Esophagus mucosa (tissue), 1 donor: ENCODE measurements at regions not wholly inside any gene's neighbourhood (a gene's known extent, or its start where the extent isn't known, plus 50 kb on each side); places are given as distances from the start of the nearest gene placed in this dataset.
"Not testable (repeated sequence)": the region's sequence is repeated elsewhere in the genome, so short reads cannot be mapped to it uniquely, and the experiment has no call there.

Experiments
- ATAC-seq: fragments of 200-7000 bp; cut with Tn5 transposase; one replicate; pipeline ENCODE4 v1.9.1; 2020
- donor health status: DM: yes; HTN: yes; CAD: no.

DNA sequence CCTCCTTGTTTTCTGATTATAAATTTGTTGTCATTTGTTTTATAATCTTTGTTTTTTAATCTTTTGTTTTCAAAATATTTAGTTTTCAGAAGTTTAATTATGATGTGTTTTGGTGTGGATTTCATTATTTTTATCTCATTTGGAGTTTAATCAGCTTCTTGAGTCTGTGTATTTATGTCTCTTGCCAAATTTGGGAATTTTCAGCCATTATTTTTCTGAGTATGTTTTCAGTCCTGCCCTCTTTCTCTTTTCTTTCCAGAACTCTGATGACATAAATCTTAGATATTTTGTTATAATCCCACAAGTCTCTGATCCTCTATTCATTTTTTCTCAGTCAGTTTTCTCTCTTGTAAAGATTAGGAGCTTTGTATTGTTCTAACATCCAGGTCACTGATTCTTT is 89.8 kb downstream of the RHOU start:
- ATAC-seq = no peak

- ATAC-seq = no peak
Observed at GRCh38 chr1:228825840-228826484, 90.7 kb downstream of the RHOU start.

DNA sequence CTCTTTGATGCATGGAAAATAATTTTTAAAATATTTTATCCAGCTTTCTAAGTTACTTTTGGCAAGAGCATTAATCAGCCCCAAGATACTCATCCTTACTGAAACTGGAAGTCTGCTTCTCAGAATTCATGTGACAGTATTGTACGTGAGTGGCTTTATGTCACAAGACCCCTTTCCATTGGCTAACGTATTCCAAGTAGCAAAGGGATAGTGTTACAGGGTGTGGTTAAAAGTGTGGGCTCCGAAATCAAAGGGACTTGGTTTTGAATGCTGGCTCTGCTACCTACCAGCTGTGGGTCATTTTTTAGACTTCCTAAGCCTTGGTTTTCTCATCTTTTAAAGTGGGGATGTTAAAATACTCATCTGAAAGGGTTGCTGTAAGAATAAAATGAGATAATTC is 91.7 kb downstream of the RHOU start:
- no peak for ATAC-seq

DNA sequence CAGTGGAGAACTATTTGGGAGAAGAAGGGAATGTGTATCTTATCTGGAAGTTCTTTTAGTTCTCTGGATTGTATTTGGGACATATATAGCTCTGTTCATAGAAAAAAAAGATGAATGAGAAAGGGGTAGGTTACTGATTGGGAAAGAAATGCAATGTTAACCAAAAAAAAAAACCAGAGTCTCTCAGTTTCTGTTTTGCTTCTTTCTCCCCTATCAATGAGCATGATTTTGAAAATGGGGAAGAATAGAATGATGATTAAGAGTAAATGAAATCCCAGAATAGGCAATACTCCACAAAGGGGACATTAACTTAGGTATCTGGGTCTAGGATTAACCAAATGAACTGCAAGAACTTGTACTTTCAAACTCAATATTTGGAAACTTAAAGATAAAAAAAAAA is 92.9 kb downstream of the RHOU start:
- no peak for ATAC-seq

DNA sequence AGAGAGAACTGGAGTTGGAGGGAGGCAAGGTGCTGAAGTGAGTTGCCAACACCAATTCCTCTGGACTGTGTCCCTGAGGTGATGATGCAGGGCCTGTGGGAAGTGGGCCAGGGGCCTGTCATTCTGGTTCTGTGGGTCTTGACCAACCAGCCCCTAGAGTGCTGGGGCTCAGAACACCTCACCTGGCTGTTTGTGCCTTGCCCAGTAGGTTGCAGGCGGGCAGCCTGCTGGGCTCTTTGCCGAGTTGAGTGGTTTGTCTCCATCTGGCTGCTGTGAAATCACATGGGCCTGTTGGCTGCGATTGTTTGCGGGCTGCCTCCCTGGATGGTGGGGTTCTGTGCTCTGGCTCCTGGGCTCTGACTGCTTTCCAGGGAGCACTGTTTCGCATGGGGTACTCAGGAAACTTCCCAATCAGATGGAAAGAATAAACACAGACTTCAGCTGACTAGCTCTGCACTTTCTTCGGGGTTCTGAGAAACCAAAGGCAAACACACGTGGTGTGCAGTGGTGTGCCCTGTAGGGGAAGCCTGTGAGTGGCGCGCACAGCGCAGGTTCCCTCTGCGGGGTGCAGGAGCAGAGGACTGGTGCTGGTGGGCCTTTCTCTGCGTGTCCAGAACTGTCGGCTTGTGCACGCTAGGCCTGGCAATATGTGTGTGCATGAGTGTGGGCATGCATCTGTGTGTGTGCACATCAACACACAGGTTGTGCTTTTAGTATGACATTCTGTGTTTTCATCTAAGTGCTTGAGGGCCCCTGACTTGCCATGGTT is 95.1 kb downstream of the RHOU start:
- peak; percentile 57 for ATAC-seq

GRCh38 chr1:228830954-228831481 is 95.7 kb downstream of the RHOU start:
- ATAC-seq = peak; percentile 73

DNA sequence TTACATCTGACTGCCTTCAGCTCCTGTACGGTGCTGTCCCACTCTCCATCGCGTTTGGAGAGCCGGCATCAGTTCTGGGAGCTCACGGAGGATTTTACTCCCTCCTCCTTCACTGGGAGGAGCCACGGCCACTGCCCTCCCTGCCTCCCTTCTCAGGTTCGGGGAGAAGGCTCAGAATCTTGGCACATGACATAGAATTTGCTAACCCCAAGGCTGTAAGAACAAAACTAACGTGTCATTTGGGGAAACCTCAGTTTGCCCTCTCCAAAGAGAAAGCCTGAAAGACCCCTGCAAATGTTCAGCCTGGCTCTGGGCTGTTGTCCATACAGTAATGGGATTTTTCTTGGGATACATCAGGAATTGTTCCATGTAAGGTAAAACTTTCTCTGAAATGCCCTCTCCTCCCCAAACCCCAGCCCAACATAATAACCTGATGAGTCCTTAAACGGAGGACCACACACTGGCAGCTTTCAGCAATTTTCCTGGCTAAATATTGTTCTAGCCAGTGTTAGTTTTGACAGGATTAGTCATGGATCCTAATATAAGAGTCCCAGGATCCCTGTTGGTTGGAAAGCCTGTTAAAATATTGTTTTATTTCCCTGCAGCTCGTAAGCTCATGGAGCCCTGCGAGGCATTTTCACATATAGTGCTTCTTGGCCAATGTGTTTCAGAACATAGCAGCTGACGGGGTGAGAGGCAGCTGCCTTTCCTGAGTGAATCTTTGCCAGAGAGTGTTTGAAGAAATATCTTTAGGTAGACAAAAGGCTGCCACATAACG is 98.8 kb downstream of the RHOU start:
- no peak for ATAC-seq

GRCh38 chr1:228835456-228835855 is 100.2 kb downstream of the RHOU start:
- ATAC-seq = no peak

GRCh38 chr1:228835911-228836310 is 100.6 kb downstream of the RHOU start:
- peak; percentile 34 for ATAC-seq

DNA sequence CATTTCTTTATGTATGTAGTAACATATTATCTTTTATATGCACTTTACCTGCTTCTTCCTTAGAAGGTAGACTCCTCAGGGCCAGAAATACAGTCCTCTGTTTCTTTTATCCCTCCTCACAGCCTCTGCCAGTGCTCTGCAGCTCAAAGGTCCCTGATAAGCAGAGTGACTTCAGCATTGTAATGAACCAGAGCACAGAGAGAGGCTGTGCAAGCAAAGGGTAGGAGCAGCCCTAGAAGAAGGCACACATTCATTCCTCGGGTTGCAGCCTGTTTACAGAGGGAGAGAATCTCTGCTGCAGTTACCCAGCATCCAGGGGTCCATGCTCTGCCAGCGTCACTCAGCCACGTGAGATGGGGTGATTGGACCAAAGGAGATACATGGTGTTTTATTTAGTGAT is 101.1 kb downstream of the RHOU start:
- no peak for ATAC-seq

- no peak for ATAC-seq
Observed at GRCh38 chr1:228837032-228837431, 101.8 kb downstream of the RHOU start.

DNA sequence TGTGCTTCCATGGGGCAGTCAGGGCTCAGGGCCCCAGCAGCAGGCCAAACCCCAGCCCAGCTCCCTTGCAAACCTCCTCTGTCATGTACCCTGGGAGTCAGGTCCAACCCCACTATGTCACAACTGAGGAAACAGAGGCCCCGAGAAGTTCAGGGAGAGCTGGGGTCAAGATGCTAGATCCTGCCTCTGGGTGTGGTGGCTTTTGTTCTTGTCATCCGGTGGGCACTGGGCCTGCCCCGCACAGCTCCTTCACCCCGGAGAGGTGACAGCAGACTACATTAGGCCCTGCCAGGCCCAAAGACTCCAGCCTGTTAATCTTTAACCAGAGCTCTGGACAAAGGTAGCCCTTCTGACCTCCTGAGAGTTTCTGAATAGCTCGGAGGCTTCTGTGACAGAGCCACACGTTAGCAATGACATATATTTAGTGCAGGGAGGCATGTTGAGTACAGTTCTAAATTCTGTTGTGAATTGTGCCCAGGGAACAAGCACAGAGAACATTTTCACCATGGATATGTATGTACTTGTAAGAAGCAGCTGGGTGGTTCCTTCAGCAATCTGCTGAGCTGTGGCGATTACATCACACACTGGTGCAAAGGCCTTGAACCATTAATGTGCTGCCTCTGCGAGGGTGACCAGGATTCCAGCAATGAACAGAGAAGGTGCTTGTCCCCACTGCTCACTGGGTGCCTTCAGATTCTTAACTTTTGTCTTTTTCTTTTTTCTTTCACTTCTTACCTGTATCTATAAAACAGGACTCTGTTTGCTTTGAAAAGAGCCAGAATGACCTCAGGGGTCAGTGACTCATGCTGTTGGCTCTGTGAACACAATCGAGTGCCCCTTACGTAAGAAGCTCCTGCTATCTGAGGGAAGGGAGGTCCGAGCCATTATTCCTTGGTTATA is 102.8 kb downstream of the RHOU start:
- ATAC-seq = peak; percentile 56

GRCh38 chr1:228838717-228839500 is 103.6 kb downstream of the RHOU start:
- ATAC-seq = no peak

DNA sequence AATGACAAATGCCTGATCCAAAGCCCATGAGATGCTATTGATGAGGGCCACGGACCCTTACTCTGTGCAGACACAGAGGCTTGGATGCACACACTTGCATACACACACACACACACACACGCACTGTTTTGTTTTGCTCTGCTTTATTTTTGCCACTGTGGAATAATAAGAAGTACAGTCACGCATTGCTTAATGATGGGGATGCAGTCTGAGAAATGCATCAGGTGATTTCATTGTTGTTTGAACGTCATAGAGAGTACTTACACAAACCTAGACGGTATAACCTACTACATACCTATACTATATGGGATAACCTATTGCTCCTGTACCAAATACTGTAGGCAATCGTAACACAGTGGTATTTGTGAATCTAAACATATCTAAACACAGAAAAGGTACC is 104.4 kb downstream of the RHOU start:
- ATAC-seq = no peak

DNA sequence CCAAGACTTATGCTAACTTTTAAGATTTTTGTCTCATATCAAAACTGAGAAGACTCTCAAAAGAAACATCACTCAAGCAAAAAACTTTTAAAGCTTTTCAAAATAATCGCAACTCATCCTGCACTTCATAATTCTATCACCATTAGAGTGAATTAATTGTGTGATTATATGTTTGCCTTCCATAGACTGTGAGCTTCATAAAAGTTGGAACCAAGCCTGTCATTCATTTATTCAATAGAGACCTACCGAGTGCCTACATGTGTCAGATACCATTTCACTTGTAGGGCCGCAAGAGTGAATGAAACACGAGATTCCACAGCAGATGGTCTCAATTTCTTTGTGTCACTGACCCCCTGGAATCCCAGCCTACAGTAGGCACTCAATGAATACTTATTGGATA is 106.4 kb downstream of the RHOU start:
- ATAC-seq = no peak

DNA sequence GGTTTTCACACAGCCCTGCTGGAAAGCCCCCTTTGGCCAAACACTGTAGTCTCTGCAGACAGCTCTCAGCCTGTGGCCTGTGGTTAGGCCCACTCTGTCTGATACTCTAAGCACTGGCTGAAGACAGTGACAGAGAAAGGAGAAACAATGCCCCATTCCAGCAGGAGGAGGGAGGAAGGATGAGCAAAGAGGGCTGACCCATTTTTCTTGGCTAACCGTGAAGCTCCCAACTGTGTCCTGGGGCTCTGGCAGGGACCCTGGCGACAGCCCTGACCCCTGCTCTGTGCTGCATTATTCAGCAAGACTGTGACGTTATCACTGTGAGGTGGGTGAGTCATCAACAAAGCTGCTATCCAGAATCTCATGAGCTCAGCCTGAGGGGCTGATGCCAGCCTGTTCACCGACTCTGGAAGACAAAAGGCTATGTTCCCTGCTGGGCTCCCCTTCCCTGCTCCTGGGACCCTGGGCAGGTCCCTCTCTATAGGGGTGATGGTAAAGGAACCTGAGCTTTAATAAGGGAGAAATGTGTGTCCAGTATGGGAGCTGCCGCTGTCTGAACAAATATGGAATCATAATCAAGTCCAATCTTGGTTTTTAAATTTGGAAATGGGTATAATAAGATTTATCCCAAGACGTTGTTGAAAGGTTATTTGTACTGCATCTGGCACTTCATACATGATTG is 107.0 kb downstream of the RHOU start:
- ATAC-seq = peak; percentile 58

DNA sequence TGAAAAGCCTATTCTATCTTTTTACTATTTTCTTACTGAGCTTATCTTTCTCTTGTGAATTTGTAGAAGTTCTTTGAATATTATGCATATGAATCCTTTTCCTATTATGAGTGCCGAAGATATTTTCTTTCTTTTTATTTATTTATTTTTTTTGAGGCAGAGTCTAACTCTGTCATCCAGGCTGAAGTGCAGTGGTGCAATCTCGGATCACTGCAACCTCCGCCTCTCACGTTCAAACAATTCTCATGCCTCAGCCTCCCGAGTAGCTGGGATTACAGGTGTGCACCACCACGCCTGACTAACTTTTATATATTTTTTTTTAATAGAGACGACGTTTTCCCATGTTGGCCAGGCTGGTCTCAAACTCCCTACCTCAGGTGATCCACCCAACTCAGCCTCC is 109.8 kb downstream of the RHOU start:
- no peak for ATAC-seq

DNA sequence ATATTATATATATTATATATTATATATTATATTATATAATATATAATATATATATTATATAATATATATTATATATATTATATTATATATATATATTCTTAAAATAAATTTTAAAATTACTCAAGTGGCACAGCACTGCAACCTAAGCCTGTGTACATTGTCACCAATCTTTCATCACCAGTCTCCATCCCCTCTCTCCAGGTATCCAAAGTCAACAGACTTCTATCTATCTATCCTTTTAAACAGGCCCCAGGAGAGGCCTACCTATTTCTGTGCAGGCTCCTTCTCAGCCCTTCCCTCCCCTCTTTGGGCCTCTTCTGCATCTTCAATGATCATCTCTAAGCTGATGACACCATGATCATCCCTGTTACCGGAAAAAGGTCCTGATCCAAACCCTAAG is 111.7 kb downstream of the RHOU start:
- no peak for ATAC-seq

GRCh38 chr1:228847451-228847850 is 112.2 kb downstream of the RHOU start:
- not testable (repeated sequence) for ATAC-seq

GRCh38 chr1:228848406-228848805 is 113.1 kb downstream of the RHOU start:
- no peak for ATAC-seq

DNA sequence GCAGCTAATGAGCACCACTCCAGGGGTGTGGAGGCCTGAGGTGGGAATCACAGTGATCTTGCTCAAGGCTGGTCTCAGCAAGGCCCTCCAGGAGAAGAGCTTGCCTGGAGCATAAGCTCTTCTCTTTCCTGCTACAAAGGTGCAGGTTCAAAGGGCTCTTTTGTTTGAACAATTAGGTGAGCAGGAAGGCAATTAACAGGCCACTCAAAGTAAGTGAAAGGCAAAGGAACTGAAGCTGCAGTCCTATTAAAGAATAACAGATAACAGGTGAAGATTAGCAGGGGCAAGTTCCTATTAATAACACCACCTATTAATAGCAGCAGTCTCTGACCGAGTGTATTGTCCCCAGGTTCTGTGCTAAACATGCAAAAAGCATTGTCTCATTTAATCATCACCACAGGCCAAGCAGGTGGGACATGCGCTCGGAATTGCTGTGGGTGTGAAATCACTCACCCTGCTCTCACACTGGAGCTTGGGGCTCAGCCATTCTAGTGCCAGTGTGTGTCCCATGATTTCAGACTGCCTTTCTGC is 113.8 kb downstream of the RHOU start:
- no peak for ATAC-seq
